GM20431 (cell line): ENCODE measurements at regions not wholly inside any gene's neighbourhood (a gene's known extent, or its start where the extent isn't known, plus 50 kb on each side); places are given as distances from the start of the nearest gene placed in this dataset.

Source experiments
- in situ Hi-C: fragments of 300-500 bp; cut with MseI, MboI; formaldehyde crosslinking; loops from one replicate; pipeline ENCODE4 v1.15.0; 2020; ENCODE audit warnings: low sequenced_read_pairs; ENCODE audit not compliant: unreplicated experiment

DNA sequence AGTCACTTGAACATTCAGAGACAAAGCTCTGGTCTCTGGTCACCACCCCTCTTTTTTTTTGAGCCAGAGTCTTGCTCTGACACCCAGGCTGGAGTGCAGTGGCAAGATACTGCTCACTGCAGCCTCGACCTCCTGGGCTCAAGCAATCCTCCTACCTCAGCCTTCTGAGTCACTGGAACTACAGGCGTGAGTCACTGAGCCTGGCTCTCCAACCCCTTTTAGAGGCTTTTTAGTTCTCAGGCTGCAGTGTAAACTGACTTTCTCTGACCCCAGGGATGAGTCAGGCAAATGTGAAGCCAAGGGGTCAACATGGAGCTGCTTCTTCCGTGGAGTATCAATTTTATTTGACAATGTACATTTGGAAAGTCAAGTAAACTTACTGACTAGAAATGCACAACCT is 229.2 kb downstream of the PTTG2 start:
- in situ Hi-C loops: loop anchor here (10.0 kb wide), 1 partner anchor 485 kb away; no protein-coding TSS in a partner anchor

DNA sequence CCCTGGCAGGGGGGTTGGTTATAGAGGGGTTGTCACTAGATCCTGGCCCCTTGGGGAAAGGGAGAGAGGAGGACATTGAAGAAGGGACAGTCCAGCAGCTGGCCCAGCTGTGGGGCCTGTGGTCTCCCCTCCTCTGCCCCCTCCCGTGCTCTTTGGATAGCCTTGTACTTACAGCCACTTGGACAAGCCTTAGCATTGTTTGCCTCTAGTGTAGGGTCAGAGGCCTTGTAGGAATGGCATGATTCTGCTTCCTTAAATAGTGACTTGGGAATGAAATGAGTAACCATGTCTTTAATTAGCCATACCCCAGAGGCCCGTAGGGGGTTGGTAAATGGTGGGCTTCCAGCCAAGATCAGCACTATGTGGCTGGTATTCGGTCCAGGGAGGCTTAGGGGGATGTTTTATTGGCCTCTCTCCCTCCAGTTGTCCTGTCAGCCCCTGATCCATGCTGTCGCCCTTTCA is 230.6 kb downstream of the PTTG2 start:
- in situ Hi-C loops: no loop called here

- in situ Hi-C loops: no loop called here
Measured at GRCh38 chr4:38192516-38192915, 232.3 kb downstream of the PTTG2 start.

DNA sequence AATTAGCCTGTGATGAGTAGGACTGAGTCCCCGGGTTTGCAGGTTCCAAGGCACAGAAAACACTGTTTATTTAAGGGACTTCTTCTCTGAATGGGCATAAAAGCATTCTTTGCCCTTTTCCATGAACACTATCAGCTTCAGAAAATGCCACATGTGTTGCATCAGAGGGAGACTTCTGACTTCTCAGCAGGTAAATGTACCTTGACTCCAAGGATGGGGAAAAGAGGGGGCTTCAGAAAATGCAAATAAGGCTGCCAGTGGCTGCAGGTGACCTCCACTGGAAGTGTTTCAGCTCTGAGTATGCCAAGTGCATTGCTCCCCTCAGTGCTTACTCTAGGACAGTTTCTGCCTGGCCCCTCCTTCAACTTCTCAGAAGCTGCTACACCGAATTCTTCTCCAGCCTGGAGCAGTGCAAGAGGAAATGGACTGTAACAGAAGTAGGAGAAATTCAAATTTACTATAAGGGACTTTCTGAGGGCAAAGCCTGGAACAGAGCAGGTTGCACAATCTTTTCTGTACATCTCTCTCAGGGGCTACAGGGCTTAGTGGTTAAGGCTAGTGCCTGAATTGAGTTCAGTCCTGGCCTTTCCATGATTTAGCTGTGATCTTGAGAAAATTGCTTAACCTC is 233.2 kb downstream of the PTTG2 start:
- in situ Hi-C loops: no loop called here

- in situ Hi-C loops: no loop called here
Measured at GRCh38 chr4:38194047-38194602, 233.9 kb downstream of the PTTG2 start.

DNA sequence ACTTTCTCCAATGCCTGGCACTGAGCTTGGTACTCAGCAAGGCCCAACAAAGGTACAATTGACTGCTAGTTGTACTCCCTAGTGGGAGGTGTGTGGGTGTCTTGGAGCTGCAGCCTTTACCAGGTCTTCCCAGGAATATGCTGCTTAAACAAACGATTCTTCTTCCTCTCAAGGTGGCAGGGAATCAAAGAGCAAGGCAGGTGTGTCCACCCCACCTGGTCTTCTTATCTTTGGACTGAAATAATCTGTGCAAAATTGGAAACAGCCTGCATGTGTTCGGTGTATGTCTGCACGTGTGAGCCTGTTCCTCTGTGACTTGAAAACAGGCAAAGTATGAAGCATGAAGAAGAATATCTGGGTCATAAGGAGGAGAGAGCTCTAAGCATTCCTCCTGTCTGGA is 235.3 kb downstream of the PTTG2 start:
- in situ Hi-C loops: no loop called here

GRCh38 chr4:38195911-38196310 is 235.7 kb downstream of the PTTG2 start:
- in situ Hi-C loops: no loop called here

- in situ Hi-C loops: no loop called here
Measured at GRCh38 chr4:38202242-38202641, 242.0 kb downstream of the PTTG2 start.

DNA sequence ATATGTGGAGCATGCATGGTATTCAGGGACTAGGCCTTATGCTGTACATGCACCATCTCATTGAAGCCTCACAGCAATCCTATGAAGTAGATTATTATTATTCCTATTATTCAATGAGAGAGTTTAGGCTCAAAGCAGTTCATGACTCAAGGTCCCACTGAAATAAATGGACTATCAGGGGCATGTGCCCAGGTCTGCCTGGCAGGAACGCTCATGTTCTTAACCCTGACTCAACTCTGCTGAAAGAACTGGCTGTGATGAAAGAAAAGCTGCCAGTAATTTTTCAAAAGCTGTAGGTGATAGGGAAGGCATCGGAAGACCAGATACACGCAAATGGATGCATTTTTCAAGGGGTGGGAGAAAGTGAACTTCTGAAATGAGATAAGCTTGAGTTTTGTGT is 243.4 kb downstream of the PTTG2 start:
- in situ Hi-C loops: no loop called here

GRCh38 chr4:38204339-38205035 is 244.3 kb downstream of the PTTG2 start:
- in situ Hi-C loops: no loop called here

DNA sequence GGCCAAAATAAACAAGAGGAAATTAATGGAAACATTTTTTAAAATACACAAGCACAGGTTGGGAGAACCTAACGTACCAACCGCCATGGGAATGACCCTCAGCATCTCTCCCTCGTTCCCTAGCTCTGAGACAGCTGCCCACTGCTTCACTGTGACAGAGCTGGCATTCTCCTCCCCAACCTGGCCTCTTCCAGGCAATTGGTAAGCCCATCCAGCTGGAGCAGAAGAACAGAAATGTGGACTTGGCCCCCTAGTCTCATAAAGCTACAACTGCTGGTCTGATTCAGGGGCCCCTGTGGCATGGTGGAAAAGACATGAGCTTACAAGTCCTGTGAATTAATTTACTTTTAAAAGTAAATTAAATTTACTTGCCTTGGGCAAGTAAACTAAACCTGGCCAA is 245.1 kb downstream of the PTTG2 start:
- in situ Hi-C loops: no loop called here

GRCh38 chr4:38207110-38207457 is 246.9 kb downstream of the PTTG2 start:
- in situ Hi-C loops: no loop called here

- in situ Hi-C loops: no loop called here
Measured at GRCh38 chr4:38209654-38210053, 249.5 kb downstream of the PTTG2 start.

- in situ Hi-C loops: no loop called here
Measured at GRCh38 chr4:38210396-38211114, 250.4 kb downstream of the PTTG2 start.

- in situ Hi-C loops: no loop called here
Measured at GRCh38 chr4:38211885-38212284, 251.7 kb downstream of the PTTG2 start.

DNA sequence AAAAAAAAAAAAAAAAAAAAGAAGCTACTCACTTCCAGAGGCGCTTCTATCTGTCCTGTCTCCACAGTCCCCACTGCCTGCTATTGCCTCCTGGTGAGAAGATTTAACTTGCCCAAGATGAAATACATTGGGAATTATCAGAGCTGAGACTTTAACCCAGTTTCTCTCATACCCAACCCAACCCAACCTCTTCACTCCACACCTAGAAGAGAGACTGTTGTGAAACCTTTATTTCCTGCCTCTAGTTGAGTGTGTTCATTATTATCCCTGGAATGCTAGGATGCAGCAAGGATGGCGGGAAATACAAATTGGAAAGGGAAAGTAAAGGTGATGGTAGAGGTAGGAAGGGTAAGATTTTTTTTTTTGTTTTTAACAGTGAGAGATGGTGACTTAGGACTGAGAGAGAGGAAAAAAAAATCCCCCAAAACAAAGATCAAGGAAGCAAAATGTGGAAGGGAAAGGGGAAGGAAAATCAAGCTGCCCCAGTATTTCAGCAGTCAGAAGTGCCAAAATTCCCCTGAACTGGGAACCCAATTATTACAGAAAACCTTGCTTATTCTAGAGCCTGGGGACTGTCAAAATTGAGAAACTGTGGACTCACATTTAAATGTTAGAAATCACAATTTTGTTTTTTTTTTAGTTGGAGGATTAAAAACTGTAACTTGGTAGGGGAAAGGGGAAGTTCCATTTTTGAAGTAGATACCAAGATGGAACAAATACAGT is 253.0 kb downstream of the PTTG2 start:
- in situ Hi-C loops: no loop called here

DNA sequence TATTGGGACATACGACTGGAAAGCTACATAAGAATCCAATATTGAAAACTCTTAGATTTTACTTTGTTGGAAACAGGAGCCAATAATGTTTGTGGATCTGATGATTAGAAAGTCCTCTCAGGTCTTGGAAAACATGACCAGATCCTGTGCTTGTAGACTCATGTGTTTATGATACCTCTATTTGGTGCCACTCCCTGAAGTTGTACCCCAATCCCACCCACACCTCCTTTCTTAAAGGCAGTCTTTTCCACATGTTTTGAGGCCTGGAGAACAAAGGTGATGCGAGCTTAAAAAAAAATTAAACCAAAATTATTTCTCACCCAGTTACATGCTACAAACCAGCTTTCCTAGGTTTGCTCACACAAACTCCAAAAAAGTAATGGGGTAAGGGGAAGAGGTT is 262.7 kb downstream of the PTTG2 start:
- in situ Hi-C loops: no loop called here

- in situ Hi-C loops: no loop called here
Measured at GRCh38 chr4:38223306-38223705, 263.1 kb downstream of the PTTG2 start.

- in situ Hi-C loops: no loop called here
Measured at GRCh38 chr4:38223782-38224236, 263.6 kb downstream of the PTTG2 start.

- in situ Hi-C loops: no loop called here
Measured at GRCh38 chr4:38224850-38225249, 264.7 kb downstream of the PTTG2 start.
